GM12874 (cell line): ENCODE measurements at regions not wholly inside any gene's neighbourhood (a gene's known extent, or its start where the extent isn't known, plus 50 kb on each side); places are given as distances from the start of the nearest gene placed in this dataset.

Source experiments
- CTCF ChIP-seq: IDR thresholded peaks from 2 replicates; pipeline ENCODE4 v1.5.1; 2011; ENCODE audit warnings: low read depth, mild to moderate bottlenecking, control low read depth, low read length, moderate library complexity; ENCODE audit not compliant: insufficient read depth

- TF ChIP-seq CTCF: no peak
Observed at GRCh38 chr3:80668600-80669294, 900.9 kb upstream of the ROBO1 start.

- TF ChIP-seq CTCF: no peak
Observed at GRCh38 chr3:80668100-80668499, 900.3 kb upstream of the ROBO1 start.

GRCh38 chr3:80663426-80663825 lies 895.6 kb upstream of the ROBO1 start:
- TF ChIP-seq CTCF: no peak

- TF ChIP-seq CTCF: no peak
Observed at GRCh38 chr3:80655216-80655615, 887.4 kb upstream of the ROBO1 start.

GRCh38 chr3:80649170-80649569 lies 881.4 kb upstream of the ROBO1 start:
- TF ChIP-seq CTCF: no peak

GRCh38 chr3:80643421-80643820 lies 875.6 kb upstream of the ROBO1 start:
- no peak for TF ChIP-seq CTCF

GRCh38 chr3:80618295-80619256 lies 850.8 kb upstream of the ROBO1 start:
- no peak for TF ChIP-seq CTCF
